Kidney epithelial cell (primary cell): ENCODE measurements at regions not wholly inside any gene's neighbourhood (a gene's known extent, or its start where the extent isn't known, plus 50 kb on each side); places are given as distances from the start of the nearest gene placed in this dataset.
"Not testable (repeated sequence)": the region's sequence is repeated elsewhere in the genome, so short reads cannot be mapped to it uniquely, and the experiment has no call there.

Source experiments
- DNase-seq: peaks from one replicate; pipeline ENCODE4 v3.0.0-alpha.2; 2010; ENCODE audit warnings: low read depth
- H3K27me3 ChIP-seq: 2 replicates; pipeline ENCODE4 v1.6.0; 2011; ENCODE audit warnings: low read length; ENCODE audit not compliant: control insufficient read depth, insufficient read depth
- H3K36me3 ChIP-seq: 2 replicates; pipeline ENCODE4 v1.5.1; 2011; ENCODE audit warnings: low read length; ENCODE audit not compliant: control insufficient read depth, insufficient read depth
- H3K4me3 ChIP-seq: 2 replicates; pipeline ENCODE4 v1.5.1; 2011; ENCODE audit warnings: low read depth, mild to moderate bottlenecking, control low read depth, low read length
- TF ChIP-seq, protein P1 (sequence below): IDR thresholded peaks from 2 replicates; pipeline ENCODE4 v1.5.1; 2011; ENCODE audit warnings: mild to moderate bottlenecking, moderate library complexity, low read length, control low read depth, inconsistent platforms; ENCODE audit not compliant: insufficient read depth, poor library complexity, severe bottlenecking

GRCh38 chr6:76592566-76592965 lies 520.1 kb upstream of the IMPG1 start:
- TF ChIP-seq, protein P1, sequence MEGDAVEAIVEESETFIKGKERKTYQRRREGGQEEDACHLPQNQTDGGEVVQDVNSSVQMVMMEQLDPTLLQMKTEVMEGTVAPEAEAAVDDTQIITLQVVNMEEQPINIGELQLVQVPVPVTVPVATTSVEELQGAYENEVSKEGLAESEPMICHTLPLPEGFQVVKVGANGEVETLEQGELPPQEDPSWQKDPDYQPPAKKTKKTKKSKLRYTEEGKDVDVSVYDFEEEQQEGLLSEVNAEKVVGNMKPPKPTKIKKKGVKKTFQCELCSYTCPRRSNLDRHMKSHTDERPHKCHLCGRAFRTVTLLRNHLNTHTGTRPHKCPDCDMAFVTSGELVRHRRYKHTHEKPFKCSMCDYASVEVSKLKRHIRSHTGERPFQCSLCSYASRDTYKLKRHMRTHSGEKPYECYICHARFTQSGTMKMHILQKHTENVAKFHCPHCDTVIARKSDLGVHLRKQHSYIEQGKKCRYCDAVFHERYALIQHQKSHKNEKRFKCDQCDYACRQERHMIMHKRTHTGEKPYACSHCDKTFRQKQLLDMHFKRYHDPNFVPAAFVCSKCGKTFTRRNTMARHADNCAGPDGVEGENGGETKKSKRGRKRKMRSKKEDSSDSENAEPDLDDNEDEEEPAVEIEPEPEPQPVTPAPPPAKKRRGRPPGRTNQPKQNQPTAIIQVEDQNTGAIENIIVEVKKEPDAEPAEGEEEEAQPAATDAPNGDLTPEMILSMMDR, result no peak
- no peaks in the 10 kb centered on the region for H3K36me3 ChIP-seq
- no peak overlapping the region for H3K4me3 ChIP-seq
- no peaks in the 10 kb centered on the region for H3K27me3 ChIP-seq
- no peak for DNase-seq

GRCh38 chr6:76587271-76587670 lies 514.8 kb upstream of the IMPG1 start:
- TF ChIP-seq, protein P1, result no peak
- H3K4me3 ChIP-seq, result no peak overlapping the region
- H3K27me3 ChIP-seq, result no peaks in the 10 kb centered on the region
- DNase-seq, result no peak
- H3K36me3 ChIP-seq, result no peaks in the 10 kb centered on the region

GRCh38 chr6:76584121-76584520 lies 511.7 kb upstream of the IMPG1 start:
- no peaks in the 10 kb centered on the region for H3K27me3 ChIP-seq
- H3K4me3 ChIP-seq, result no peak overlapping the region
- H3K36me3 ChIP-seq, result no peaks in the 10 kb centered on the region
- TF ChIP-seq, protein P1, result no peak
- no peak for DNase-seq

- no peaks in the 10 kb centered on the region for H3K27me3 ChIP-seq
- no peaks in the 10 kb centered on the region for H3K36me3 ChIP-seq
- no peak overlapping the region for H3K4me3 ChIP-seq
- no peak for DNase-seq
- TF ChIP-seq, protein P1, result no peak
Measured at GRCh38 chr6:76578746-76579145, 506.3 kb upstream of the IMPG1 start.

GRCh38 chr6:76574746-76575145 lies 502.3 kb upstream of the IMPG1 start:
- Histone ChIP-seq H3K27me3 (no peaks in the 10 kb centered on the region), H3K36me3 (no peaks in the 10 kb centered on the region), H3K4me3 (no peak overlapping the region)
- TF ChIP-seq, protein P1, result no peak
- no peak for DNase-seq

- H3K27me3 ChIP-seq, result no peaks in the 10 kb centered on the region
- no peaks in the 10 kb centered on the region for H3K36me3 ChIP-seq
- DNase-seq, result no peak
- no peak overlapping the region for H3K4me3 ChIP-seq
- TF ChIP-seq, protein P1, result no peak
Measured at GRCh38 chr6:76565932-76566331, 493.5 kb upstream of the IMPG1 start.

DNA sequence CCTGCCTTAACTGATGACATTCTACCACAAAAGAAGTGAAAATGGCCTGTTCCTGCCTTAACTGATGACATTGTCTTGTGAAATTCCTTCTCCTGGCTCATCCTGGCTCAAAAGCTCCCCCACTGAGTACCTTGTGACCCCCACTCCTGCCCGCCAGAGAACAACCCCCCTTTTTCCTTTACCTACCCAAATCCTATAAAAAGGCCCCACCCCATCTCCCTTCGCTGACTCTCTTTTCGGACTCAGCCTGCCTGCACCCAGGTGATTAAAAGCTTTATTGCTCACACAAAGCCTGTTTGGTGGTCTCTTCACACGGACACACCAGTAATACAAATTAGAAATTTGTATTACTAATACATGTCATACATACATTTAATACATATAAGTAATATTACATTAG lies 489.9 kb upstream of the IMPG1 start:
- not testable (repeated sequence) for H3K27me3 ChIP-seq, H3K36me3 ChIP-seq, H3K4me3 ChIP-seq, DNase-seq

- not testable (repeated sequence) for DNase-seq, H3K36me3 ChIP-seq, H3K4me3 ChIP-seq, H3K27me3 ChIP-seq
Measured at GRCh38 chr6:76560851-76561755, 488.6 kb upstream of the IMPG1 start.
